ENCODE measurements at regions not wholly inside any gene's neighbourhood (a gene's known extent, or its start where the extent isn't known, plus 50 kb on each side); places are given as distances from the start of the nearest gene placed in this dataset.
"Not testable (repeated sequence)": the region's sequence is repeated elsewhere in the genome, so short reads cannot be mapped to it uniquely, and the experiment has no call there.

DNA sequence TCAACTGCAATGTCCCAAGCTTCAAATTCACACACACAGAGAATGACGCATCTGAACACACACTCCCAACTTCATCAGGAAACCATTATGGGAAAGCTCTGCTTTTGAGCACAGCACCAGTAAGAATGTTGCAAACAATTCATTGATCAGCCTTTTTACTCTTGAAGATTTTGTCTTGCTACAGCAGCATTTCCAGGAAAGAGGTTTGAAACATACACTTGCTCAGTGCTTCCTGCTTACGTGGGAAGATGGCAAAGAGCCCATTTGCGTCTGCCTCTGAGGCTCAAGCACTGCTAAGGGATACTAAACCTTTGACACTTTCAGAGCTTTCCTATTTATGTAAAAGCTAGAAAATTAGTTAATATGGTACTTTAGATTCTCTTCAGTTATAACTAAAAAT is 77.2 kb upstream of the MON1B start:
- TF ChIP-seq EZH2 (IDR thresholded peaks at IDR 0.05; ENCODE audit: insufficient read depth, poor library complexity, severe bottlenecking) (no peak), EZH2phosphoT487 (IDR thresholded peaks at IDR 0.05; ENCODE audit: insufficient read depth, low read depth) (no peak)
- WGBS, 2 experiments (ENCODE audit: low coverage in 1 of 2, low lambda C conversion rate in 2 of 2, missing lambda C conversion rate in 2 of 2), result 34 to 45% methylated on average over 3 of the region's 3 CpGs
- no peaks in the 10 kb centered on the region for H4K20me1 ChIP-seq (ENCODE audit: insufficient read depth)
- no peaks in the 10 kb centered on the region for H3K27me3 ChIP-seq (replicated peaks; ENCODE audit: insufficient read depth)
- no peaks in the 10 kb centered on the region for H3K9me3 ChIP-seq (ENCODE audit: low read depth)
- H3F3A ChIP-seq (ENCODE audit: insufficient read depth), result no peaks in the 10 kb centered on the region
- in situ Hi-C loops (cut with MboI), result no loop called here
- H2AFZ ChIP-seq, result no peak overlapping the region
- no peaks in the 10 kb centered on the region for H3K4me1 ChIP-seq (ENCODE audit: insufficient read depth)
- DNase-seq, result no peak
- H3K27ac ChIP-seq, result no peak overlapping the region
- H3K79me2 ChIP-seq (ENCODE audit: insufficient read depth), result no peaks in the 10 kb centered on the region
- no peaks in the 10 kb centered on the region for H3K9me2 ChIP-seq (ENCODE audit: insufficient read depth)
- H3K4me3 ChIP-seq, result no peak overlapping the region
- no peak overlapping the region for H3K4me2 ChIP-seq (ENCODE audit: unreplicated experiment)
- no peak overlapping the region for H3K9ac ChIP-seq
- H3K36me3 ChIP-seq (ENCODE audit: low read depth), result no peaks in the 10 kb centered on the region

DNA sequence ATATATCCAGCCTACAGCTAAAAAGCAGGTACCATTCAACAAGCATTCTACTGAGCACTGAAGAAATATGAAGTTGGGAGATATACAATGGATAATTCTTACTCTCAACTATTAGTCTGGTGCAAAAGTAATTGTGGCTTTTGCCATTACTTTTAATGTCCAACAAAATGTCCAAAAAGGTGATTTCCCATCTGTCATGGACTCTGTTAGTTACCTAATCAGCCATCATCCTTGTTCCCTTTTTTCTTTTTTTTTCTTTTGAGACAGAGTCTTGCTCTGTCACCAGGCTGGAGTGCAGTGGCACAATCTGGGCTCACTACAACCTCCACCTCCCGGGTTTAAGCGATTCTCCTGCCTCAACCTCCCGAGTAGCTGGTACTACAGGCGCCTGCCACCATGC is 76.6 kb upstream of the MON1B start:
- not testable (repeated sequence) for H3K4me2 ChIP-seq (ENCODE audit: unreplicated experiment)

DNA sequence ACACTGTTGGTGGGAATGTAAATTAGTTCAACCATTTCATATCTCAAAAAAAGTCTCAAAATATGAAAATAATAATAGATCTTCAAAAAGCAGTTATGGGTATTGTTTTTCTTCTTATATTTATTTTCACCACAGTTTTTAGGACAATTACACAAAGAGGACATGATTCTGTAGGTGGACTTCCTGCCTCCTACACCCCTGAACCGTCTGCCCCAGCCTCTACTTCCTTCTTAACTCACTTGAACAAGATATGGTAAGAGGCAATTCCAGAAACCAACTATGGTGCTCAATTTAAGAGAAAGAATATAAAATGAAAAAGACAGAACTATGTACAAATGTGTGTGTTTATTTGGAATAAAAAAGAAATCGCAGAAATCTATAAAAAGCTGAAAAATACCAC is 74.1 kb upstream of the MON1B start:
- 3 to 5% methylated on average over 2 of the region's 2 CpGs for whole genome bisulfite sequencing, 2 experiments (ENCODE audit: low coverage in 1 of 2, low lambda C conversion rate in 2 of 2, missing lambda C conversion rate in 2 of 2)
- Histone ChIP-seq H3K9ac (no peak overlapping the region), H3K79me2 (ENCODE audit: insufficient read depth) (no peaks in the 10 kb centered on the region), H3K27ac (no peak overlapping the region), H3K36me3 (ENCODE audit: low read depth) (no peaks in the 10 kb centered on the region), H4K20me1 (ENCODE audit: insufficient read depth) (no peaks in the 10 kb centered on the region), H3K4me3 (no peak overlapping the region), H3K27me3 (replicated peaks; ENCODE audit: insufficient read depth) (no peaks in the 10 kb centered on the region), H3K9me2 (ENCODE audit: insufficient read depth) (no peaks in the 10 kb centered on the region), H2AFZ (no peak overlapping the region), H3F3A (ENCODE audit: insufficient read depth) (no peaks in the 10 kb centered on the region), H3K4me2 (ENCODE audit: unreplicated experiment) (no peak overlapping the region), H3K9me3 (ENCODE audit: low read depth) (no peaks in the 10 kb centered on the region), H3K4me1 (ENCODE audit: insufficient read depth) (no peaks in the 10 kb centered on the region)
- no peak for TF ChIP-seq EZH2phosphoT487 (IDR thresholded peaks at IDR 0.05; ENCODE audit: insufficient read depth, low read depth)
- no peak for TF ChIP-seq EZH2 (IDR thresholded peaks at IDR 0.05; ENCODE audit: insufficient read depth, poor library complexity, severe bottlenecking)
- in situ Hi-C loops (cut with MboI), result no loop called here
- no peak for DNase-seq

More for the DNA sequence above, 76.6 kb upstream of the MON1B start:
- H3K27me3 ChIP-seq (replicated peaks; ENCODE audit: insufficient read depth); H3F3A ChIP-seq (ENCODE audit: insufficient read depth); H3K9me3 ChIP-seq (ENCODE audit: low read depth); H3K4me1 ChIP-seq (ENCODE audit: insufficient read depth); H3K9ac ChIP-seq; H3K36me3 ChIP-seq (ENCODE audit: low read depth); H3K9me2 ChIP-seq (ENCODE audit: insufficient read depth); H3K79me2 ChIP-seq (ENCODE audit: insufficient read depth); H3K27ac ChIP-seq; H4K20me1 ChIP-seq (ENCODE audit: insufficient read depth); H2AFZ ChIP-seq; H3K4me3 ChIP-seq; in situ Hi-C loops (cut with MboI); DNase-seq: not testable (repeated sequence)
- 48 to 51% methylated on average over 4 of the region's 4 CpGs for WGBS, 2 experiments (ENCODE audit: low coverage in 1 of 2, low lambda C conversion rate in 2 of 2, missing lambda C conversion rate in 2 of 2)

DNA sequence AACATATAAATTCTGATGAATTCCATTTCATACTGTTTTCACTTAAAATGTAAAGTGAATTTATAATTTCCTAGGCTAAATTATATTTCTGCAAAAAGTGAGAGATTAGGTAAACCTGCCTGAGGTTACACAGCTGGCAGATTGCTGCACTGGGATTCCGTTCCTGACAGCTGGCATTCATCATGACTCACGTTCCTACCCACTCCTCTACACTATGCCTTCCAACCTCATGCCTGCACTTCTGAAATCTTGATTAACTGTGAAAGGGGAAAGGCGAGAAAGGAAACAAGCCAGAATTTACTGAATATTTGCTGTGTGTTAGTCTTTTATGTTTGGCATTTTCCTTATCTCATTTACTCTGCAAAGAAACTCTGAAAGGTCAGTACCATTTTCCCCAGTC is 73.3 kb upstream of the MON1B start:
- H3K4me2 ChIP-seq (ENCODE audit: unreplicated experiment), result no peak overlapping the region
- no peak for TF ChIP-seq EZH2phosphoT487 (IDR thresholded peaks at IDR 0.05; ENCODE audit: insufficient read depth, low read depth)
- TF ChIP-seq EZH2 (IDR thresholded peaks at IDR 0.05; ENCODE audit: insufficient read depth, poor library complexity, severe bottlenecking), result no peak
- no peaks in the 10 kb centered on the region for H3F3A ChIP-seq (ENCODE audit: insufficient read depth)
- no peak overlapping the region for H3K4me3 ChIP-seq
- no peaks in the 10 kb centered on the region for H3K36me3 ChIP-seq (ENCODE audit: low read depth)
- in situ Hi-C loops (cut with MboI), result no loop called here
- H4K20me1 ChIP-seq (ENCODE audit: insufficient read depth), result no peaks in the 10 kb centered on the region
- H3K9me2 ChIP-seq (ENCODE audit: insufficient read depth), result no peaks in the 10 kb centered on the region
- no peak overlapping the region for H3K9ac ChIP-seq
- no peak for DNase-seq
- no peak overlapping the region for H2AFZ ChIP-seq
- no peak overlapping the region for H3K27ac ChIP-seq
- H3K4me1 ChIP-seq (ENCODE audit: insufficient read depth), result no peaks in the 10 kb centered on the region
- WGBS, 2 experiments (ENCODE audit: low coverage in 1 of 2, low lambda C conversion rate in 2 of 2, missing lambda C conversion rate in 2 of 2), result 0% methylated on average over 3 of the region's 3 CpGs
- H3K79me2 ChIP-seq (ENCODE audit: insufficient read depth), result no peaks in the 10 kb centered on the region
- H3K9me3 ChIP-seq (ENCODE audit: low read depth), result no peaks in the 10 kb centered on the region
- no peaks in the 10 kb centered on the region for H3K27me3 ChIP-seq (replicated peaks; ENCODE audit: insufficient read depth)

DNA sequence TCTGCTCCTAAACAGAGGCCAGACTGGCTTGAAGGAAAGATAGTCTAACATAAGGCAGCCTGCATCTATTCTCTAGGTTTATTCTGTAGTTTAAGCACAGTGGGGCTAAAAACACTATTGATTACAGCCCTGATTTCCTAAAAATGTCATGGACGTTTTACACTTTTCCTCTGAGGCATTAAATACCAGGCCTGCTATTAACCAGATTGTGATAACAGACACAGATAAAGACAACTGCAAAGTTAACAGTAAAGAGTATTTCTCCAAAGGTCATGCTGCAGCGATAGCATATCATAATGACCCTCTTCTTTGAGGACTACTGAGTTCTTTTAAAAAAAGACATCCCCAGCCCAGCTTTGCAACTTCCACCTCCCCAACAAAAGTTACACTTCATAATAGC is 59.6 kb upstream of the MON1B start:
- Histone ChIP-seq H3K27ac (no peak overlapping the region), H3K9me2 (ENCODE audit: insufficient read depth) (no peaks in the 10 kb centered on the region), H3K4me2 (ENCODE audit: unreplicated experiment) (no peak overlapping the region), H2AFZ (no peak overlapping the region), H3K79me2 (ENCODE audit: insufficient read depth) (no peaks in the 10 kb centered on the region), H3K9me3 (ENCODE audit: low read depth) (no peaks in the 10 kb centered on the region), H3K4me1 (ENCODE audit: insufficient read depth) (no peaks in the 10 kb centered on the region), H3K4me3 (no peak overlapping the region), H3K27me3 (replicated peaks; ENCODE audit: insufficient read depth) (no peaks in the 10 kb centered on the region), H3K9ac (no peak overlapping the region), H3K36me3 (ENCODE audit: low read depth) (no peaks in the 10 kb centered on the region), H3F3A (ENCODE audit: insufficient read depth) (no peaks in the 10 kb centered on the region), H4K20me1 (ENCODE audit: insufficient read depth) (no peaks in the 10 kb centered on the region)
- WGBS, 2 experiments (ENCODE audit: low coverage in 1 of 2, low lambda C conversion rate in 2 of 2, missing lambda C conversion rate in 2 of 2), result 21 to 32% methylated on average over 2 of the region's 2 CpGs
- in situ Hi-C loops (cut with MboI), result no loop called here
- DNase-seq, result no peak
- no peak for TF ChIP-seq EZH2 (IDR thresholded peaks at IDR 0.05; ENCODE audit: insufficient read depth, poor library complexity, severe bottlenecking)
- no peak for TF ChIP-seq EZH2phosphoT487 (IDR thresholded peaks at IDR 0.05; ENCODE audit: insufficient read depth, low read depth)
